SW 1271 (cell line): ENCODE measurements at regions not wholly inside any gene's neighbourhood (a gene's known extent, or its start where the extent isn't known, plus 50 kb on each side); places are given as distances from the start of the nearest gene placed in this dataset.
"Not testable (repeated sequence)": the region's sequence is repeated elsewhere in the genome, so short reads cannot be mapped to it uniquely, and the experiment has no call there.

Experiments used
- DNase-seq, 2 experiments: peaks; one replicate each; lab custom pipeline; 2025; lab: John Stamatoyannopoulos, UW

DNA sequence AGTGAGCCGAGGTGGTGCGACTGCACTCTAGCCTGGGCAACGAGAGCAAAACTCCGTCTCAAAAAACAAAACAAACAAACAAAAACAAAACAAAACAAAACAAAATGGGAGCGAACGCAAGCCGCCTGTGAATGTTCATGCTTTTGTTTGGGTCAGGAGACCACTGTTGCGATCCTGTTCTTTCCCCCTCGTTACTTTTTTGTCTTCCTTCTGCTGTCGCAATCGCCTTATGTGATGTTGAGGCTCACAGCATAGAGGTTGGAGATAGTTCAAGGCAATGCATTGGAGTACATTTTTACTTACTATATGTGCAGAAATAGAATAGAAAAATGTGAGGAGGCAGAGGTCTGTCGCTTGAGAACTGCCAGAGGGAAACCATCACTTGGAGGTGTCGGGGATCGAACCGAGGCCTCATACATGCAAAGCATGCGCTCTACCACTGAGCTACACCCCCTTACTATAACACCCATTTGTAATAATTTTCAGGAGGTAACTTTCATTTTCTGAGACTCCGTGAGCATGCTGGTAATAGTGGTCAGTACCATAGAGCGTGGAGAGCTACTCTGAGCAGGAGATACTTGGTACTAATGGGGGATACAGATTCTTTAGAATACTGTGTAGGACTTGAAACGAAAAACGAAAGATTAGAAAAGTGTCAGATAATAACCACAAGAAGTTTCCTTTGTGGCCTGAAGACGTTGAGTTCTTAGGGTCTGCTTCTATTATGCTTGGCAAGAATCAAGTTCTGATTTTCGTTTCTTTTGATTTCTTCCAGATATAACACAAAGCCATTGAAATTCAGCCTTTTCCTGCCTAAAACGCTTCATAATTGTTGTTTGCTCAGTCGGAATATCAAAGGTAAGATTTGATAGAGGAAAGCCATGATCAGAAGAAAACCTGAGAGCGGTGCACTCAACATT lies 121.1 kb downstream of the TRIM27 start:
- DNase-seq: peak; percentile 29 to 68

DNA sequence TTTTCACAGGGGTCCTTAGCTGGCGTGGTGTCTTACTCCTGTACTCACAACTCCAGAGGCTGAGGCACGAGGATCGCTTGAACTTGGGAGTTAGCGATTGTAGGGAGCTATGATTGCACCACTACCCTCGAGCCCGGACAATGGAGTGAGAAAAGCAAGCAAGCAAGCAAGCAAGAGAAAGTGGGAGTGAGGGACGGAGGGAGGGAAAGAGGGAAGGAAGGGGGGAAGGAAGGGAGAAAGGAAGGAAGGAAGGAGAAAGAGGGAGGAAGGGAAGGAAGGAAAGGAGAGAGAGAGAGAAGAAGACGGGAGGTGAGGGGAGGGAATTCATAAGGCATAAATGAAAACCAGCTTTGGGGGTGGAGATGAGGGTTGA lies 120.5 kb downstream of the TRIM27 start:
- DNase-seq: no peak

DNA sequence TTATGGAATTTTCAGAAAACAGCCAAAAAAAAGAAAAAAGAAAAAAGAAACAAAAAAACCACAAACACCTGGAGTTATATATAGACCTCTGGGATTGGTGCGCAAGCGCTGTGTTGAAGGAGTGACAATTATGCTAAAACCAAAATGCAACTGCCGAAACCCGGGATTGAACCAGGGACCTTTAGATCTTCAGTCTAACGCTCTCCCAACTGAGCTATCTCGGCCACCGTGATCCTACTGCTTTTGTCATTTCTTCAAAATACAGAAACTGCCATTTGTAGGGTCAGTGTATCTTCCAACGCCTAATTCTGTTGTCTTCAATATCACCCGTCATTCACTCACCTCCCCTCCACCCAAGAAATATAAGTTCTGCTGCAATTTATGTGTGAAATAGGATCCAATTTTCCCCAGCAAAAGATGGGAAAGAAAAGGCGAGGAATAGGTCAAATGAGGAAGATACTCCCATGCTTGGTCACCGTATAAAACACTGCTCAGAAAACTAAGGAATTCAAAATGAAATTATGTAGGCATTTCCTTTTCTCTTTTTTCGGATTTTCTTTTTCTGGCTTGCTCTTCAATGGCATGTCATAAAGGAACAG lies 116.0 kb downstream of the TRIM27 start:
- peak; percentile 57 to 76 for DNase-seq

DNA sequence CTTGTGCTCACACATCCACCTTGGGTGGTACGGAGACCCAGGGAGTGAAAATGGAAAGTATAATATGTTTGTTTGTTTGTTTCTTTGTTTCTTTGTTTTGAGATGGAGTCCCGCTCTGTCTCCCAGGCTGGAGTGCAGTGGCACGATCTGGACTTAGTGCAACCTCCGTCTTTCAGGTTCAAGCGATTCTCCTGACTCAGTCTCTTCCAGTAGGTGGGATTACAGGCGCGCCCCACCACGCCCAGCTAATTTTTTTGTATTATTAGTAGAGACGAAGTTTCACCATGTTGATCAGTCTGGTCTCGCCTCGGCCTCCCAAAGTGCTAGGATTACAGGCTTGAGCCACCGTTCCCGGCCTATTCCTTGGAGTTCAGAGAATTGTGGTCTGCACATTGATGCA lies 115.4 kb downstream of the TRIM27 start:
- no peak for DNase-seq

DNA sequence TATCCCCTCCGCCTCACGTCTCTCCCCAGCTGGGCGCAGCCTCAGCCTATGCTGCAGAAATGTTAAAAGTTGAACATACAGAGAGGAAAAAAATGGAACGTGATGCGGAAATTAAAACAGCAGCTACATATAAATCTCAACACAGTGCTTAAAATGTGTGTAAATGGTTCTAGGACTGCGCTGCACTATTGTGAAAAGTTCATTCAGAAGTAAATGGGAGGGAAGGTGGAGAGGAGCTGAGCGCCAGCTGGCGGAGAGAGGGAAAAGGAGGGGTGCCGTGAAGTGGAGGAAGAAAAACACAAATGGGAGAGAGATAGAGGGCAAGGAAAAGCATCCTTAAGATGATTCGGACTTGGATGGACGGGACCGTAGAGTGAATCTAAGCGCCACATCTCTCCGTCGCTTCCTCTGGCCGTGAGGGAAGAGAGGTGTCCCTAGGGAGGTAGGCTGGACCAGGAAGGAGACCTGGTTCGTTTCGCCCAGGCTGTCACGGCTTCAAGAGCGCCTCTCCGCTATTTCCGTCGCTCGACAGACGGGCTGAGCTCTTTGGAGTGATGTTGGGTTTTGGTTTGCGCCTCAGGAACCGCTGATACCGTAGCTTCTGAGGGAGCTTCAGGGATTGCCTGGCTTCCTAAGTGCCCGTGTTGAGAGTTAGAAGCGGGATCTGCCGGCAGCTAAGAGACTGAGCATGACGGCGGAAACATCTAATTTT lies 113.7 kb downstream of the TRIM27 start:
- no peak for DNase-seq

DNA sequence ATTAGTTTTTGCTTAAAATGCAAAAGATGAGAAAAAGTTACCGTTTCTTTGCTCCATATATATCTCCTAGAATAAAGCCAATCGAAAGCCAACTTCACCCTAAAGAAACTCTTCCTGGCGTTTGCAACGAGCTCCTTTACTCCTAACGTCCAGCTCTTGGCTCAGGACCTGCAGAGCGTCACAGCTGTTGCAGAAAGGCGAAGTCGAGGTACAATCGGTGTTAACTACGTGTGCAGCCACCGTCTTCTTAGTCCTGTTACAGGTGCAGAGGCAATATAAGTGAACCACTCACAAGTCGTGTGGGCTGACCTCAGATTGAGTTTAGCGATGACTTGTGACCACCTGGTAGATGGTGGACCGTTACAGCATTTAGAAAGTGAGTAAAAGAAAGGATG lies 113.1 kb downstream of the TRIM27 start:
- DNase-seq: no peak

DNA sequence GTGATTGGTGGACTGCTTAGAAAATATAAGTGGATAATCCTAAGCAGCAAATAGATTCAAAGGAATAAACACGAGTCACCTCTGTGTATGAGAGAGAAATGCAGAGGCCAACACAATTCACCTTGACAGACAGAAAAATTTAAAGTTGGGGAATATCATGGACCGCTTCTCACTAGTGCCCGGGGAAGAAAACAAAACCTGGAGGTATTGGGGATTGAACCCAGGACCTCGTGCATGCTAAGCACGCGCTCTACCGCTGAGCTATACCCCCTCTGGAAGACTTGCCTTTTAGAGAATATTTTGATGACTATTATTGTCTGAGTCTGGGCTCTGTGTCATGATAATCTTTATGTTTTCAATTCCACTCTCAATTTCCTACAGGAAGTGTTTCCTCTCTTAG lies 111.9 kb downstream of the TRIM27 start:
- peak in 1 of 2 experiments; percentile 48 for DNase-seq

DNA sequence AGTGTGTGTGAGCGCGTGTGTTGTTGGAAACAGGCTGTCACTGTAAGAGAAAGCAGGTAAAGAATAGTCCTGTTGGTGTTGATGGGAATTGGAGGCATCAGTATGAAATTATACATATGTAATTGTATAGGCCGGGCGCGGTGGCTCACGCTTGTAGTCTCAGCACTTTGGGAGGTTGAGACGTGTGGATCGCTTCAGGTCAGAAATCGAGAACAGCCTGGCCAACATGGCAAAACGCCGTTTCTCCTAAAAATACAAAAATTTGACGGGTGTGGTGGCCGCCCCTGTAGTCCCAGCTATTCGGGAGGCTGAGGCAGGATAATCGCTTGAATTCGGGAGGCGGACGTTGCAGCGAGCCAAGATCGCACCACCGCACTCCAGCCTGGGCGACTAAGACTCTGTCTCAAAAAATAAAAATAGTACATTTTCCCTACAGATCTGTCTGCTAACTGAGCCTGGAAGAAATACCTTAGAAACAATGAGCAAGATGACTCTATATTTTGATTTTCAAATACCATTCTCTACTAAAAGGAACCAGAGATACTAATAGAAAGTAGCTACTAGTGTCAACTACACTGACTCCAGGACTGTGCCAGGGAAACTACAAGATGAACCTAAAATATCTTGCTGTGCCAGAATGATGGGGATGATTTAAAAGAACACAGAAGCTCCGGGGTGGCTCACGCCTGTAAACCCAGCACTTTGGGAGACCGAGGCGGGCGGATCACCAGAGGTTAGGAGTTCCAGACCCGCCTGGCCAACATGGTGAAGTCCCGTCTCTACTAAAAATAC lies 110.8 kb downstream of the TRIM27 start:
- no peak for DNase-seq

DNA sequence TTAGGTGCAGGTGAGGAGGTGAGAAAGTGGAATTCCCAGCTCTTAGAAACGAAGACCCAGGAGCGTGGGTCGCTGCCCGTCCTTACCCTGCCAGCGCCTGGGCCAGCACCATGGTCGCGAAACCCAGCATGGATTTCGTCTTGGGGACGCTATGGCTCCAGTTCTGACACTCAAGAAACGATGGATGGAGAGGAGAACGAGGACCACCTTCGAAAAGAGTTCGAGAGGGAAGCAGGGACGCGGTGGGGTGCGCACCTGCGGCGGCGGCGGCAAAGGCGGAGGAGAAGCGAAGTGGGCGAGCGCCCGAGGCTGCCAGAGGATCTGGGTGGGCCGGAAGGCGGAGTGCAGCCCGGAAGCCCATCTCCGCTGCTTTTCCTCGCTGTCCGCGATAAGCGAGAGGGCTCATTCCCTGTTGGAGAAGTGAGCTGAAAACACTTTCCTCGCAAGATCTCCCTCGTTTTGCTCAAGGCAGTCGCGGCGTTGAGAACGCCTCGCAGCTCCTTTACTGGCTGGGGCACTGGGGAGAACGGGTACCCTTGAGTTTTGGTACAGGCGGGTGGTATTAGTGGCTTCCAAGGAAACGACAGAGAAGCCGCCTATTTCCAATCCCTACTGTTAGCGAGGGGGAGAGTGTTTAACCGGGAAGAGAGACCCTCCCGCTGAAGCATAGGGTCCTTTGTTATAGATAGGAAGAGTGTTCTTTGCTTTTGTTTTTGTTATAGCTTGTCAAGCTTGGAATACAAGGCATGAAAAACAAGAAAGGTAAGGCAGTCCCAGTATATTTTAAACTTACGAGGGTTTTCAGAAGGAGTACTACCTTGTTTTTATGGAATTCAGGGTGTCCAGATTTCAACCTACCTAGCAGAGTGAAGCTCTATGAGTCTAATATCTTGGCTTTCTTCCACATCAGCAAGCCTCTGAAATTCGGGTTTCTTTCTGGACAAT lies 109.5 kb downstream of the TRIM27 start:
- DNase-seq: no peak

DNA sequence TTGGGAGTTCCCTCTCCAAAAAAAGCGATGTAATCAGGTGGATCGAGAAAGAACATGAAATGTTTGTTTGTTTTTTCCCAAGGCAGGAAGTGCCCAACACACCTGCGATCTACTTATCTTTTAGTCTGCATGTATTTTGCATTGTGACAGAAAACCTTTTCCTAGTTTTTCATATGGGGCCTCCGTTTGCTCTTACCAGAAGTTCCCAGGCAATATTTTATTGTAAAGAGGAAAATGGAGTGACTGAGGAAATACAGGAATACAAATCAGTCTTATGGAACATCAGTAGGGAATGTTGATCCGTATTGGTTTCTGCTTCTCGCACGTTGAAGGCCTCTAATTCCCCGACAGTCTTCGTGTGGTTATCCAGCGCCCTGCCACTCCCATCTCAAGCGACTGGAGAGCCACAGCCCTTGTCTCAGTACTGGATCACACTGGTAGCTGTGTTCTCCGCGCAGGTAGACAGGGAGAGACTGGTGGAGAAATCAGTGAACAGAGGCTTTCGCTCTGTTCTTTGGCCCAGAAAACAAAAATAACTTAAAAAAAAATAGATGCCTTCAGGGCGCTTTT lies 107.4 kb downstream of the TRIM27 start:
- DNase-seq: no peak

DNA sequence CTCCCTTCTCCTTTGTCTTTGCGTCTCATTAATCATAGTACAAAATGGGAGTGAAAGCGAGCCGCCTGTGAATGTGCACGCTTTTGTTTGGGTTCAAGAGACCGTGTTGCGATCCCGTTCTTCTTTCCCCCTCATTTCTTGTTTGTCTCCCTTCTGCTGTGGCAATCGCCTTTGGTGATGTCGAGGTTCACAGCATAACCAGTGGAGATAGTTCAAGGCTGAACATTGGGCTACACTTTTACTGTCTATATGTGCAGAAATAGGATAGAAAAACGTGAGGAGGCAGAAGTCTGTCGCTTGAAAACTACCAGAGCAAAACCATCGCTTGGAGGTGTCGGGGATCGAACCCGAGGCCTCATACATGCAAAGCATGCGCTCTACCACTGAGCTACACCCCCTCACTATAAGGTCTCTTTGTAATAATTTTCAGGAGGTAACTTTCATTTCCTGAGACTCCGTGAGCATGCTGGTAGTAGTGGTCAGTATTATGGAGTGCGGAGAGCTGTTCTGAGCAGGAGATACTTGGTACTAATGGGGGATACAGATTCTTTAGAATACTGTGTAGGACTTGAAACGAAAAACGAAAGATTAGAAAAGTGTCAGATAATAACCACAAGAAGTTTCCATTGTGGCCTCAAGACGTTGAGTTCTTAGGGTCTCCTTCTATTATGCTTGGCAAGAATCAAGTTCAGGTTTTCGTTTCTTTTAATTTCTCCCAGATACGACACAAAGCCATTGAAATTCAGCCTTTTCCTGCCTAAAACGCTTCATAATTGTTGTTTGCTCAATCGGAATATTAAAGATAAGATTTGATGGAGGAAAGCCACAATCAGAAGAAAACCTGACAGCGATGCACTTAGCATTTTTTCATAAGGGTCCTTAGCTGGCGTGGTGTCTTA lies 106.6 kb downstream of the TRIM27 start:
- DNase-seq: peak; percentile 33 to 71

DNA sequence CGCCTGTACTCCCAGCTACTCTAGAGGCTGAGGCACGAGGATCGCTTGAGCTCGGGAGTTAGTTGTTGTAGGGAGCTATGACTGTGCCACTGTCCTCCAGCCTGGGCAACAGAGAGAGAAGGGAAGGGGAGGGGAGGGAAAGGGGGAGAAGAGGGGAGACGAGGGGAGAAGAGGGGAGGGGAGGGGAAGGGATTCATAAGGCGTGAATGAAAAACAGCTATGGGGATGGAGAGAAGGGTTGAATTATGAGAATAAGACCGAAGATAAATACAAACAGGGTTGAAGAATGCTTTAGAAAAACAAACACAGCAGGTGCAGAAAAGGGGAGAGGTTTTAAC lies 106.0 kb downstream of the TRIM27 start:
- no peak for DNase-seq

DNA sequence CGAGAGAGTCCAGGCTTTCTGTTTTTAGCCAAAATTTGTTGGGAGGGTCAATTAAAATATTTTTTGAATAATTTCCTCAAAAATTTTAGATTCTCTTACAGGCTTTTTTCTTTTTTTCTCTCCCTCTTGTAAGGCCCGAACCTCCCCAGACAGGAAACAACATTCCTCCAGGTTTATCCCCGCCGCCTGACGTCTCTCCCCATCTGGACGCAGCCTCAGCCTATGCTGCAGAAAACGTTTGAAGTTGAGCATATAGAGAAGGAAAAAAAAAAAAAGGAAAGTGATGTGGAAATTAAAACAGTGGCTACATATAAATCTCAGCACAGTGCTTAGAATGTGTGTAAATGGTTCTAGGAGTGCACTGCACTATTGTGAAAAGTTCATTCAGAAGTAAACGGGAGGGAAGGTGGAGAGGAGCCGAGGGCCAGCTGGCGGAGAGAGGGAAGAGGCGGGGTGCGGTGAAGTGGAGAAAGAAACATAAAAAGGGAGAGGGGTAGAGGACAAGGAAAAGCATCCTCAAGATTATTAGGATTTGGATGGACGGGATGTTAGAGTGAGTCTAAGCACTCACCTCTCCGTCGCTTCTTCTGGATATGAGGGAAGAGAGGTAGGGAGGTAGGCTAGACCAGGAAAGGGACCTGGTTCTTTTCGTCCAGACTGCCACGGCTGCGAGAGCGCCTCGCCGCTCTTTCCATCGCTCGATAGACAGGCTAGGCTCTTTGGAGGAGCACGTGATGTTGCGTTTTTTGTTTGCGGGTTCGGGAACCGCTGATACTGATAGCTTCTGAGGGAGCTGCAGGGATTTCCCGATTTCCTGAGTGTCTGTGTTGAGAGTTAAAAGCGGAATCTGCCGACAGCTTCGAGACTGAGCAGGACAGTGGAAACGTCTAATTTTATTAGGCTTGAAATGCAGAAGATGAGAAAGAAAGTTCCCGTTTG lies 98.7 kb downstream of the TRIM27 start:
- DNase-seq: no peak

DNA sequence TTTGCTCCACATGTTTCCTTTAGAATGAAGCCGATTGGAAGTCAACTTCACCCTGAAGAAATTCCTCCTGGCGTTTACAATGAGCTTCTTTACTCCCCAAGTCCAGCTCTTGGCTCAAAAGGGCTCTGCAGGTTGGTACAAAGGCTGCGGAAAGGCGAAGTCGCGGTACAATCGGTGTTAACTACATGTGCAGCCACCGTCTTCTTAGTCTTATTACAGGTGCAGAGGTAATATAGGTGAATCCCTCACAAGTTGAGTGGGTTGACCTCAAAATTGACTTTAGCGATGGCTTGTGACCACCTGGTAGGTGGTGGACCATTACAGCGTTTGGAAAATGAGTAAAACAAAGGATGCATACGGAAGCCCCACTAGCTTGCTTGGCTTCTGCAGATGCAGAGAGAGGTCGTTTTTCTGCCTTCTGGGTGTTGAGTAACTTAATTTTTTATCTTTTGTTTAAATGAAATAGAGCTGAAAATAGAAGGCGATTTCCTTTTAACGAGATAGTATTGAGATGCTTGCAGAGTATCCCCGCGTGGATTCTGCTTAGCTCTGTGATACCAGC lies 98.0 kb downstream of the TRIM27 start:
- DNase-seq: no peak

DNA sequence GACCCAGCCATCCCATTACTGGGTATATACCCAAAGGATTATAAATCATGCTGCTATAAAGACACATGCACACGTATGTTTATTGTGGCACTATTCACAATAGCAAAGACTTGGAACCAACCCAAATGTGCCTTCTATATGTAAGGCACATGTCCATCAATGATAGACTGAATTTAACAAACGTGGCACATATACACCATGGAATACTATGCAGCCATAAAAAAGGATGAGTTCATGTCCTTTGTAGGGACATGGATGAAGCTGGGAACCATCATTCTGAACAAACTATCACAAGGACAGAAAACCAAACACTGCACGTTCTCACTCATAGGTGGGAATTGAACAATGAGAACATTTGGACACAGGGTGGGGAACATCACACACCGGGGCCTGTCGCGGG lies 92.1 kb downstream of the TRIM27 start:
- DNase-seq: not testable (repeated sequence)

DNA sequence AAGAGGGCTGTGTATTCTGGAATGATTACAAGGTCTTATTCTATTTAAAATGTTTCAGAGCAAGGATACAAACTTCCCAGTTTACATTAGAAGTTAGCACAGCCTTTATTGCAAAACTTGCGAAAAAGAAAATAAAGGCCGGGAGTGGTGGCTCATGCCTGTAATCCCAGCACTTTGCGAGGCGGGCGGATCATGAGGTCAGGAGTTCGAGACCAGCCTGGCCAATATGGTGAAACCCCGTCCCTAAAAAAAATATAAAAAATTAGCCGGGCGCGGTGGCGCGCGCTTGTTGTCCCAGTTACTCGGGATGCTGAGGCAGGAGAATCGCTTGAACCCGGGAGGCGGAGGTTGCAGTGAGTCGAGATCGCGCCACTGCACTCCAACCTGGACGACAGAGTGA lies 87.1 kb downstream of the TRIM27 start:
- peak in 1 of 2 experiments; percentile 36 for DNase-seq

DNA sequence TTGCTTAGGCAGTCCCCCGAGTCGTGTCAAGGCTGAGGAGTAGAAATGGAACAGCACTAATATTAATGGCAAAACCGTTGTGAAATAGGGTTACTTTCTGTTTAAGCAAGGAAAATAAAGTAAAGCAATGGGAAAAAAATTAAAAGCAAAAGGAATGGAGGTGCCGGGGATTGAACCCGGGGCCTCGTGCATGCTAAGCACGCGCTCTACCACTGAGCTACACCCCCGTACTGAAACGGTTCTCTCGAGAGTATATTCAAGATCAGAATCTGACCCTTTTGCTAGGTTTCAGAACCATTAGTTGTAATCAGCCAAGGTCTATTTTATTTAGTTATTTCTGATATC lies 85.5 kb downstream of the TRIM27 start:
- DNase-seq: peak; percentile 43 to 91
